ENCODE measurements at regions not wholly inside any gene's neighbourhood (a gene's known extent, or its start where the extent isn't known, plus 50 kb on each side); places are given as distances from the start of the nearest gene placed in this dataset.

GRCh38 chr7:125506331-125506730 lies 576.7 kb upstream of the POT1 start:
- FAIRE-seq (no peak), DNase-seq (ENCODE audit: low read depth in 1 of 2, low spot score in 1 of 2) (no peak), ATAC-seq (no peak)
- Histone ChIP-seq H3K4me3 (no peak overlapping the region), H3K9me3 (no peaks in the 10 kb centered on the region), H3K4me1 (no peaks in the 10 kb centered on the region), H3K27ac (no peak overlapping the region), H3K4me2 (no peak overlapping the region)
- ChIA-PET CTCF (no interaction called here), POLR2A (no interaction called here)
- TF ChIP-seq NFE2L2 (conservative IDR thresholded peaks at IDR 0.05; ENCODE audit: low read length): no peak
- 29% methylated on average over 4 of the region's 4 CpGs for WGBS (ENCODE audit: missing lambda C conversion rate)

- ChIA-PET CTCF (no interaction called here), POLR2A (no interaction called here)
- TF ChIP-seq EP300 (IDR thresholded peaks at IDR 0.05): no peak
- no peak for TF ChIP-seq CHD2 (IDR thresholded peaks at IDR 0.05; ENCODE audit: low read length, partially characterized antibody)
- no peak for TF ChIP-seq TFCP2L1 (CRISPR knock-in tag; IDR thresholded peaks at IDR 0.05)
- no peak for ATAC-seq
- no peak for DNase-seq (ENCODE audit: low read depth in 1 of 2, low spot score in 1 of 2)
- H3K4me3 ChIP-seq: no peak overlapping the region
- 11% methylated on average over 2 of the region's 2 CpGs for WGBS (ENCODE audit: missing lambda C conversion rate)
- H3K4me2 ChIP-seq: no peak overlapping the region
- H3K27ac ChIP-seq: no peak overlapping the region
- no peak for FAIRE-seq
- no peaks in the 10 kb centered on the region for H3K4me1 ChIP-seq
- no peaks in the 10 kb centered on the region for H3K9me3 ChIP-seq
Measured at GRCh38 chr7:125504848-125505247, 575.2 kb upstream of the POT1 start.

- POLR2A ChIA-PET: no interaction called here
- 6% methylated on average over 1 of the region's 1 CpG for WGBS (ENCODE audit: missing lambda C conversion rate)
- no peak overlapping the region for H3K4me2 ChIP-seq
- no peaks in the 10 kb centered on the region for H3K9me3 ChIP-seq
- no peaks in the 10 kb centered on the region for H3K4me1 ChIP-seq
- FAIRE-seq (no peak), DNase-seq (ENCODE audit: low read depth in 1 of 2, low spot score in 1 of 2) (no peak), ATAC-seq (no peak)
- no peak overlapping the region for H3K27ac ChIP-seq
- TF ChIP-seq, protein P1, sequence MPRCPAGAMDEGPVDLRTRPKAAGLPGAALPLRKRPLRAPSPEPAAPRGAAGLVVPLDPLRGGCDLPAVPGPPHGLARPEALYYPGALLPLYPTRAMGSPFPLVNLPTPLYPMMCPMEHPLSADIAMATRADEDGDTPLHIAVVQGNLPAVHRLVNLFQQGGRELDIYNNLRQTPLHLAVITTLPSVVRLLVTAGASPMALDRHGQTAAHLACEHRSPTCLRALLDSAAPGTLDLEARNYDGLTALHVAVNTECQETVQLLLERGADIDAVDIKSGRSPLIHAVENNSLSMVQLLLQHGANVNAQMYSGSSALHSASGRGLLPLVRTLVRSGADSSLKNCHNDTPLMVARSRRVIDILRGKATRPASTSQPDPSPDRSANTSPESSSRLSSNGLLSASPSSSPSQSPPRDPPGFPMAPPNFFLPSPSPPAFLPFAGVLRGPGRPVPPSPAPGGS (IDR thresholded peaks at IDR 0.05): no peak
- no peak for TF ChIP-seq ESRRA (IDR thresholded peaks at IDR 0.05; ENCODE audit: borderline replicate concordance, low read length)
- TF ChIP-seq CBX8 (IDR thresholded peaks at IDR 0.05): no peak
- no peak for TF ChIP-seq JUNB (IDR thresholded peaks at IDR 0.05)
- TF ChIP-seq FOXS1 (CRISPR knock-in tag; IDR thresholded peaks at IDR 0.05): no peak
- no peak for TF ChIP-seq KDM5A (IDR thresholded peaks at IDR 0.05)
- TF ChIP-seq CHD4 (IDR thresholded peaks at IDR 0.05; ENCODE audit: borderline replicate concordance): no peak
- no peak for TF ChIP-seq KDM1A (IDR thresholded peaks at IDR 0.05; ENCODE audit: low read depth)
- no peak for TF ChIP-seq JUN (IDR thresholded peaks at IDR 0.05)
- no peak for TF ChIP-seq RFX5 (IDR thresholded peaks at IDR 0.05)
- no peak for TF ChIP-seq ELK1 (IDR thresholded peaks at IDR 0.05; ENCODE audit: low read depth, low read length)
- no peak for TF ChIP-seq ZFP36 (IDR thresholded peaks at IDR 0.05; ENCODE audit: borderline replicate concordance, partially characterized antibody)
- TF ChIP-seq HEYL (CRISPR knock-in tag; IDR thresholded peaks at IDR 0.05): no peak
- TF ChIP-seq FOSB (CRISPR knock-in tag; IDR thresholded peaks at IDR 0.05): no peak
- no peak overlapping the region for H3K4me3 ChIP-seq
- CTCF ChIA-PET: no interaction called here
Measured at GRCh38 chr7:125495997-125496396, 566.4 kb upstream of the POT1 start.

DNA sequence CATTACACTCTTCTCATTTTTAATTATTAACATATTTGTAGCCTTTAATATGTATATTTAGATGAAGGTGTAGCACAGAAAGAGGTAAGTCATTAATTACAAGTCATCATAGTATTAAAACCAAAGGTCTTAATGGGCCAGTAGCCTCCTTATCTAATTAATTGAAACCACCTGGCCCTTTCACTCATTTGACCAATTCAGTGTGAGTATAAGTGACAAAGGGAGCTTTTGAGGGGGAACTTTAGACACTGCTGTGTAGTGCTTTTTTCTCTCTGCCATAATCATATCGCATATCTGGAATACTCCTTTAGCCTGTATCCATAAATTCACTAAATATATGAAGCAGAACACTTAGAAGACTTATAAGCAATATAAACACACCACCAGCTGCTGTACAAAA lies 562.9 kb upstream of the POT1 start:
- no peak overlapping the region for H3K27ac ChIP-seq
- TF ChIP-seq RFX5 (IDR thresholded peaks at IDR 0.05) (no peak), PBX3 (IDR thresholded peaks at IDR 0.05) (no peak), KDM1A (IDR thresholded peaks at IDR 0.05; ENCODE audit: low read depth) (no peak), RCOR1 (IDR thresholded peaks at IDR 0.05; ENCODE audit: low read depth, low read length) (no peak), HOXB13 (CRISPR knock-in tag; IDR thresholded peaks at IDR 0.05; ENCODE audit: low read depth) (no peak), CHD2 (IDR thresholded peaks at IDR 0.05; ENCODE audit: low read length, partially characterized antibody) (no peak), POLR2AphosphoS2 (conservative IDR thresholded peaks at IDR 0.05; ENCODE audit: low read length) (no peak), MAFK (IDR thresholded peaks at IDR 0.05; ENCODE audit: partially characterized antibody) (no peak), RARB (CRISPR knock-in tag; IDR thresholded peaks at IDR 0.05) (no peak), JUN (IDR thresholded peaks at IDR 0.05) (no peak), MAZ (IDR thresholded peaks at IDR 0.05; ENCODE audit: borderline replicate concordance, low read depth, low read length) (no peak)
- TF ChIP-seq, protein P2, sequence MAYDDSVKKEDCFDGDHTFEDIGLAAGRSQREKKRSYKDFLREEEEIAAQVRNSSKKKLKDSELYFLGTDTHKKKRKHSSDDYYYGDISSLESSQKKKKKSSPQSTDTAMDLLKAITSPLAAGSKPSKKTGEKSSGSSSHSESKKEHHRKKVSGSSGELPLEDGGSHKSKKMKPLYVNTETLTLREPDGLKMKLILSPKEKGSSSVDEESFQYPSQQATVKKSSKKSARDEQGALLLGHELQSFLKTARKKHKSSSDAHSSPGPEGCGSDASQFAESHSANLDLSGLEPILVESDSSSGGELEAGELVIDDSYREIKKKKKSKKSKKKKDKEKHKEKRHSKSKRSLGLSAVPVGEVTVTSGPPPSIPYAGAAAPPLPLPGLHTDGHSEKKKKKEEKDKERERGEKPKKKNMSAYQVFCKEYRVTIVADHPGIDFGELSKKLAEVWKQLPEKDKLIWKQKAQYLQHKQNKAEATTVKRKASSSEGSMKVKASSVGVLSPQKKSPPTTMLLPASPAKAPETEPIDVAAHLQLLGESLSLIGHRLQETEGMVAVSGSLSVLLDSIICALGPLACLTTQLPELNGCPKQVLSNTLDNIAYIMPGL (CRISPR knock-in tag; IDR thresholded peaks at IDR 0.05; ENCODE audit: borderline replicate concordance): no peak
- ChIA-PET CTCF (no interaction called here), POLR2A (no interaction called here)
- no peak overlapping the region for H3K4me2 ChIP-seq
- DNase-seq (ENCODE audit: low read depth in 1 of 2, low spot score in 1 of 2) (no peak), FAIRE-seq (no peak), ATAC-seq (no peak)
- no peaks in the 10 kb centered on the region for H3K4me1 ChIP-seq
- H3K9me3 ChIP-seq: no peaks in the 10 kb centered on the region
- 9% methylated on average over 1 of the region's 1 CpG for WGBS (ENCODE audit: missing lambda C conversion rate)
- no peak overlapping the region for H3K4me3 ChIP-seq
